Stimulated activated CD4-positive, alpha-beta T cell treated with anti-CD3 and anti-CD28 coated beads, Interleukin-15, amount 100 ng/mL, for 48 hours (primary cell): ENCODE measurements at regions not wholly inside any gene's neighbourhood (a gene's known extent, or its start where the extent isn't known, plus 50 kb on each side); places are given as distances from the start of the nearest gene placed in this dataset.
"Not testable (repeated sequence)": the region's sequence is repeated elsewhere in the genome, so short reads cannot be mapped to it uniquely, and the experiment has no call there.

Experiments
- DNase-seq, 2 donors: peaks; one replicate each; pipeline ENCODE4 v3.0.0-alpha.2; 2020; ENCODE audit warnings: low read depth in 2 of 2

DNA sequence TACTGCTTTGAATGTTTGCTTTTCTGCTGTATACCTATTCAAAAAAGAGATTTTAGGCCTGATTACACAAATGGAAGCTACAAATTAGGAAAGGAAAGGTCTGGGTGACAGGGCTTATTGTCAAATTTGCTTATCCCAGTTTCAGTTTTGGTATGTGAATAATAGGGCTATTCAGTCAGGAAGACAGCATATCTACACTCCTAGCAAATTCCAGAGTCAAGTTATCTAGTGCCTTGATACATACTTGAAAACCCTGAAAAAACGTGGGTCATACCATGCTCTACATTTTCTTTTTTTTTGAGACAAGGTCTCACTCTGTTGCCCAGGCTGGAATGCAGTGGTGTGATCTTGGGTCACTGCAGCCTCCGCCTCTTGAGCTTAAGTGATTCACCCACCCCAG lies 59.2 kb upstream of the CCDC180 start:
- not testable (repeated sequence) for DNase-seq

DNA sequence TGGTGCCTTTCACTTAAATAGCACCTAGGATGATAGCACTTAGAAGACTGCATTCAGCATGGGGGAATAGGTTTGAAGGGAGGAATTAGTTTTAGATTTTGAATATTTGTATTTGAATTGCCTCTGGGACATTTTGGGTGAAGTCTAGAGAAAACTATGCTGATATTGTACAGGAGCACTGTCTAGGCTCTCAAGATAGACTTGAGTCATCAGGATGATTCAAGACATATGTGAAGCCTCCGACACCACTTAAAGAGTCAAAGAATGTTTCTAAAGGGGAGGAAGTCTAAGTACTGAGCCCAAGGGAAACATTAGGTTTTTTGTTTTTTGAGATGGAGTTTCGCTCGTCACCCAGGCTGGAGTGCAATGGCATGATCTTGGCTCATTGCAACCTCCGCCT lies 63.9 kb upstream of the CCDC180 start:
- DNase-seq, result no peak

DNA sequence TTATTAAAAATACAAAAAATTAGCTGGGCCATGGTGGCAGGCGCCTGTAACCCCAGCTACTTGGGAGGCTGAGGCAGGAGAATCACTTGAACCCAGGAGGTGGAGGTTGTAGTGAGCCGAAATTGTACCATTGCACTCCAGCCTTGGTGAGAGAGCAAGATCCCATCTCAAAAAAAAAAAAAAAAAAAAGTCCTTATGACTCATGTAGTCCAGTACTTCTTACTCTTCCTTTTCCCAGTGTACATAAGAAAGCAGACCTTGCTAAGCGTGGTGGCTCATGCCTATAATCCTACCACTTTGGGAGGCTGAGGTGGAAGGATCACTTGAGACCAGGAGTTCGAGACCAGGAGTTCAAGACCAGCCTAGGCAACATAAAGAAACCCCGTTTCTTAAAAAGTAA lies 66.0 kb upstream of the CCDC180 start:
- DNase-seq, result not testable (repeated sequence)

DNA sequence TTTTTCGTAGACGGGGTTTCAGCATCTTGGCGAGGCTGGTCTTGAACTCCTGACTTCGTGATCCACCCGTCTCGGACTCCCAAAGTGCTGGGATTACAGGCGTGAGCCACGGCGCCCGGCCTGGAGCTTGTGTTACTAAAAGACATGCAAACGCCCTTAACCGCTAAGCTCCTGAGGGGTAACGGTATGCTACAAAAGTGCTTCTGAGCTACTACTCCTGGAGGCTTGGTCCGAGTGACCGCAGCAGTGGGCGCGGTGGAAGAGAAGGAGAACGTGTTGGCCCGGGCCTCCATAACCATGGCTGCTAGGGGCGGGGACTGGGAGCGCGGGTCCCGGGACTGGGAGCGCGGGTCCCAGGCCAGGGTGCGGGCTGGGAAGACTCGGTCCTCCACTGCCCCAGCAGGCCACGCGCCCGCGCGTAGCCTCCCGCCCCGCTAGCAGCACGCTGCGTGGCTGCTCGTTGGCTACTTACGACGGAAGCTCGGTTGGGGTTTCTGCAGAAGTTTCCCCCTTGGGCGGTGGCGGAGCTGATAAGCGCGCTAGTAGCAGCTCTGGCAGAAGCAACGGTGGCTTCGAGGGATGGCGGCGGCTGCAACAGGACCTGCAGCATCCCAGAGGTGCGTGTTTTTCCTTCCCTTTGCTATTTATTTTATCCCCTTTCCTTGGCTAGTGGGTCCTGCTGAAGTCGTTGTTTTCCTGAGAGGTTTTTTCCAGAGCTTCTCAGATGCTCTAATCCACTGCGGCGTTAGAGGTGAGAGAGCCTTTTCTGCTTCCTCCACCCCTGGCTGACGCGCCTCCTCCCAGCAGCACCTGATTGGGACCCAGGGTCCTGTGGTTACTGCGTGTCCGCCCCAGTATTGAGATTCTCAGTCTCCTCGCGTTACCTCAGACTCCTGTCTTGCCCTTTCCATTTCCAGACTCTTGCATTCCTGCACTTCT lies 69.2 kb upstream of the CCDC180 start:
- peak; percentile 65 to 69 for DNase-seq

DNA sequence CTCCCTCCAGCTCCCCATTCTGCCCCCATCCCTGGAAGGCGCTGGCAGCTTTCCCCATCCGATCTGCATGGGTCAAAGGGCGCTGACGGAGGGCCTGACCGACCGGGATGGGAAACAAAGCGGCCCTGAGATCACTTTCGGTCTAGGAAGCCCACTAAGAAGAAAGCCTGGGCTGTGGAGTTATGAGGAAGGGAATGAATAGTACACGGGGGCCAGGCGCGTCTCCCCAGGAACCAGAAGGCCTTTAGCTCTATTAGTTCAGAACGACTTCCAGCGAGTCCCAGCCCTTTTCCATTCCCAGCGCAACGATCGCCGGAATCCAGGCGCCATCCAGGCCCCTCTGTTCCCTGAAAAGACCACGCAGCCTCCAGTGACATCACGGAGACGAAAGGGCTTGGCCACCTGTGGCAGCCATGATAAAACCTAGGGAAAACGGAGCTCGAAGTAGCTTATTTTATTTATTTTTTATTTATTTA lies 70.1 kb upstream of the CCDC180 start:
- no peak for DNase-seq

DNA sequence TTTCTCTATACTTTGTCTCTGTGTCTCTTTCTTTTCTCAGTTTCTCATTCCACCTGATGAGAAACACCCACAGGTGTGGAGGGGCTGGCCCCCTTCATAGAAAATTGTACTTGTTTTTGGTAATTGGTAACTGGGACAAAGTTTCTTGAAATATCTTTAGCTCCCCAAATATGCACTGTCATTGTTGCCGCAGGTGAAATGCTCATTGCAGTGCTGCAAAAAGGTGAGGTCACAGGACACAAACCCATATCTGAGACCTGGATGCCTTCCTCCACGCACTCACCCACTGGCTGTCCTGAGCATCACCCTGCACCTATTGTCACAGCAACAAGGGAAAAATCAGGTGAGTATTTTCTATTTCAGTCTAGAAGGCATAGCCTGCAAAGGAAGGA lies 74.5 kb upstream of the CCDC180 start:
- DNase-seq, result not testable (repeated sequence)

DNA sequence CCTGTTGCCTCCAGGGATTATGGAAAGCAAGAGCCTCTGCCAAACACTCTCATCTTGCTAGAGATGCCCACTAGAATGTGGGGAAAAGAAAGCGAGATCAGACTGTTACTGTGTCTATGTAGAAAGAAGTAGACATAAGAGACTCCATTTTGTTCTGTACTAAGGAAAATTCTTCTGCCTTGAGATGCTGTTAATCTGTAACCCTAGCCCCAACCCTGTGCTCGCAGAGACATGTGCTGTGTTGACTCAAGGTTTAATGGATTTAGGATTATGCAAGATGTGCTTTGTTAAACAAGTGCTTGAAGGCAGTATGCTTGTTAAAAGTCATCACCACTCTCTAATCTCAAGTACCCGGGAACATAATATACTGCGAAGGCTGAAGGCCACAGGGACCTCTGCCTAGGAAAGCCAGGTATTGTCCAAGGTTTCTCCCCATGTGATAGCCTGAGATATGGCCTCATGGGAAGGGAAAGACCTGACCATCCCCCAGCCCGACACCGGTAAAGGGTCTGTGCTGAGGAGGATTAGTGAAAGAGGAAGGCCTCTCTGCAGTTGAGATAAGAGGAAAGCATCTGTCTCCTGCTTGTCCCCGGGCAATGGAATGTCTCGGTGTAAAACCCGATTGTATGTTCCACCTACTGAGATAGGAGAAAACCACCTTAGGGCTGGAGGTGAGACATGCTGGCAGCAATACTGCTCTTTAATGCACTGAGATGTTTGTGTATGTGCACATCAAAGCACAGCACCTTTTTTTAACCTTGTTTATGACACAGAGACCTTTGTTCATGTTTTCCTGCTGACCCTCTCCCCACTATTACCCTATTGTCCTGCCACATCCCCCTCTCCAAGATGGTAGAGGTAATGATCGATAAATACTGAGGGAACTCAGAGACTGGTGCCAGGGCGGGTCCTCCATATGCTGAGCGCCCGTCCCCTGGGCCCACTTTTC lies 75.1 kb upstream of the CCDC180 start:
- not testable (repeated sequence) for DNase-seq

DNA sequence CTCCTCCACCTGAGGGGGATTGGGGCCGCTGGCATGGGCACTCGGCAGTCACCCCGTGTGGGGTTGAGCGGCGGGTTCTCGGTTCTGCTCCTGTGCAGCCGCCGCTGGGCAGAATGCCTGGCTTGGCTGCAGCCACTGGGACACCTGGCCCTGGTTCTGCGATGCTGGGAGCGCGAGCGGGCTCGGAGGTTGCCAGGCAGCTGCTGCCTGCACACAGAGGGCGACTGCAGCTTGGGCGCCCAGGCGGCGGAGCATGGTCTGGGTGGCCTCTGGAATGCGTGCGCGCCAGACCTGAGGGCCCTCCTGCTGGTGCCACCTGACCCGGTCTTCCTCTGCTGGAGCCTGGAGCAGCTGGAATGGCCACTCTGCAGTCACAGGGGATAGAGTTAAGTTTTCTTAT lies 85.1 kb upstream of the CCDC180 start:
- DNase-seq, result not testable (repeated sequence)

DNA sequence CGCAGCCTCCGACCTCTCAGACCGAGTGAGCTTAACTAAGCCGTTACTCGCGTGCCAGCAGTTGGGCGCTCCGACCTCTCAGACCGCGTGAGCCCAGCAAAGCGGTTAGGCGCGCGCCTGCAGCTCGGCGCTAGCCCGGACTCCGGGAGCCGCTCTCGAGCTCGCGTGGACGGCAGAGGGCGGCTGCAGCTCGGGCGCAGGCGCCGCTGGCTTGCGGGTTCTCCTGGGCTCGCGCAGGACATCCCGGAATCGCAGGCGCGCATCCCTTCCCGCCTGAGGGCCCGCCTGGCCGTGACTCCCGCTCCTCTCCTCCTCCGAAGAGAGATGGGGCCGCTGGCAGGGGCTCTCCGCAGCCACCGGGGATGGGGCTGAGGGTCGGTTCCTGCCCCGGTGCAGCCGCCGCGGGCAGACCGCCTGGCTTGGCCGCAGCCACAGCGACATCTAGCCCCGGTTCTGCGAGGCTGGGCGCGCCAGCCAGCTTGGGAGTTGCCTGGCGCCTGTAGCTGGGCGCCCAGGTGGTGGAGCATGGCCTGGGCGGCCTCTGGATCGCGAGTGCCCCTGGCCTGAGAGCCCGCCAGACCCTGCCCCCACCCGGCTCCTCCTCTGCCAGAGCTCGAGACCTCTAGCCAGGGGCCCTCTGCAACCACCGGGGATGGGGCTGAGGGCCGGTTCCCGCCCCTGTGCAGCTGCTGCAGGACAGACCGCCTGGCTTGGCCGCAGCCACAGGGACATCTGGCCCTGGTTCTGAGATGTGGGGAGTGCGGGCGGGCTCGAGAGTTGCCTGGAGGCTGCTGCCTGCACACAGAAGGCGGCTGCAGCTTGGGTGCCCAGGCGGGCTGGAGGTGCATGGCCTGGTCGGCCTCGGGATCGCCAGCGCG lies 85.7 kb upstream of the CCDC180 start:
- peak in 1 of 2 donors; percentile 53 for DNase-seq

DNA sequence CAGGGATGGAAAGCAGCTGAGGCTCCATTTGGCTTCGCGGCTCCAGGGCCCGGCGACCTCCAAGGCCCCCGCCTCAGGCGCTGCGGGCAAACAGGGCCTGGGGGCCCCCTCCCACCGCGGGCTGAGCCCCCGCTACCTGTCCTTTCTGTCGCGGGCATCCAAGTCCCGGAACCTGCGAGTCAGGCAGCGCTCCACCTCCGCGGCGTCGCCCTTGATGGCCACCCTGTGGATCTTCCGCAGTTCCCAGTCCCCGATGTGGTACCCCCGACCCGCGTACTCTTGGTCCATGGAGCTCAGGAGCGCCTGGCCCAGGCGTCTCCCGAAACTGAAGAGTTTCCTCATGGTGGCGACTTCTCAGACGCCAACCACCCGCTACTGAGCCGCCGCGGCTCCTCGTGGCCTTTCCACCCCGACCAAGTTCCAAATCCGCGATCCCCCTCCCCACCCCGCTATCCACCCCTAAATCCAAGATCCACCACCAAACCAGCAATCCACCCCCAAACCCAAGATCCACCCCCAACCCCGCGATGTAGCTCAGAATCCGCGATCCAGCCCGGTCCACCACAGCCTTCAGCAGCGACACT lies 86.5 kb upstream of the CCDC180 start:
- DNase-seq, result no peak

DNA sequence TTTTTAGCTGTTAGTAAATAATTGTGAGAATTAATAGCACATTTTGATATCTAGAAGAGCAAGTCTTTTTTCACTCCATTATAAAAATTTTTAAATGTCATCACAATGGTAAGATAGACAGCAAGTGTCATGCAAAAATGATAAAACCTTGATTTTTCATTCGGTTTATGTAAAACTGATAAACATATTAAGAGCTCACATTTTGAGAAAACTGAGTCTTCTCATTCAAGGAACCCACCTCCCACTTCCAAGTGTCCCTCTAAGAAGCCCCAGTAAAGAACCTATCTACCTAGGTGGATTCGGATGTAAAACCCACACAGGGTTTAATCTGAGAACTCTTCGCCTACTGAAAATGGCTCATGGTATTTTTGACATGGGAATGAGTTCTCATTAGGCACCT lies 87.1 kb upstream of the CCDC180 start:
- not testable (repeated sequence) for DNase-seq

DNA sequence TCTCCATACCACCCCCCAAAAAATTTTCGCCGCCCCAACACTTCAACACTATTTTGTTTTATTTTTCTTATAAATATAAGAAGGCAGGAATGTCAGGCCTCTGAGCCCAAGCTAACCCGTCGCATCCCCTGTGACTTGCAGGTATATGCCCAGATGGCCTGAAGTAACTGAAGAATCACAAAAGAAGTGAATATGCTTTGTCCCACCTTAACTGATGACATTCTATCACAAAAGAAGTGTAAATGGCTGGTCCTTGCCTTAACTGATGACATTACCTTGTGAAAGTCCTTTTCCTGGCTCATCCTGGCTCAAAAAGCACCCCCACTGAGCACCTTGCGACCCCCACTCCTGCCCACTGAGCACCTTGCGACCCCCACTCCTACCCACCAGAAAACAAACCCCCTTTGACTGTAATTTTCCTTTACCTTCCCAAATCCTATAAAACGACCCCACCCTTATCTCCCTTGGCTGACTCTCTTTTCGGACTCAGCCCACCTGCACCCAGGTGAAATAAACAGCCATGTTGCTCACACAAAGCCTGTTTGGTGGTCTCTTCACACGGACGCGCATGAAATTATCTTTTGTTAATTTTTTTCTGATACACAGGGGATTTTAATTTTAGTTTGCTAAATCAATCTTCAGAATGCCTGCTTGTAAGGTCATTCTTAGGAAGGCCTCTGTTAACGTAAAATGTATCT lies 87.9 kb upstream of the CCDC180 start:
- DNase-seq, result not testable (repeated sequence)

DNA sequence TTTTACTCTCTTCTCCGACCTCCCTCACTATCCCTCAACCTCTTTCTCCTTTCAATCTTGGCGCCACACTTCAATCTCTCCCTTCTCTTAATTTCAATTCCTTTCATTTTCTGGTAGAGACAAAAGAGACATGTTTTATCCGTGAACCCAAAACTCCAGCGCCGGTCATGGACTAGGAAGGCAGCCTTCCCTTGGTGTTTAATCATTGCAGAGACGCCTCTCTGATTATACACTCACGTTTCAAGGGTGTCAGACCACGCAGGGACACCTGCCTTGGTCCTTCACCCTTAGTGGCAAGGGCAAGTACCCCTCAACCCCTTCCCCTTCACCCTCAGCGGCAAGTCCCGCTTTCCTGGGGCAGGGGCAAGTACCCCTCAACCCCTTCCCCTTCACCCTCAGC lies 92.3 kb upstream of the CCDC180 start:
- not testable (repeated sequence) for DNase-seq

DNA sequence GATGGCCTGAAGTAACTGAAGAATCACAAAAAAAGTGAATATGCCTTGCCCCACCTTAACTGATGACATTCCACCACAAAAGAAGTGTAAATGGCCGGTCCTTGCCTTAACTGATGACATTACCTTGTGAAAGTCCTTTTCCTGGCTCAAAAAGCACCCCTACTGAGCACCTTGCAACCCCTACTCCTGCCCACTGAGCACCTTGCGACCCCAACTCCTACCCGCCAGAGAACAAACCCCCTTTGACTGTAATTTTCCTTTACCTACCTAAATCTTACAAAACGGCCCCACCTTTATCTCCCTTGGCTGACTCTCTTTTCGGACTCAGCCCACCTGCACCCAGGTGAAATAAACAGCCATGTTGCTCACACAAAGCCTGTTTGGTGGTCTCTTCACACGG lies 92.9 kb upstream of the CCDC180 start:
- not testable (repeated sequence) for DNase-seq

DNA sequence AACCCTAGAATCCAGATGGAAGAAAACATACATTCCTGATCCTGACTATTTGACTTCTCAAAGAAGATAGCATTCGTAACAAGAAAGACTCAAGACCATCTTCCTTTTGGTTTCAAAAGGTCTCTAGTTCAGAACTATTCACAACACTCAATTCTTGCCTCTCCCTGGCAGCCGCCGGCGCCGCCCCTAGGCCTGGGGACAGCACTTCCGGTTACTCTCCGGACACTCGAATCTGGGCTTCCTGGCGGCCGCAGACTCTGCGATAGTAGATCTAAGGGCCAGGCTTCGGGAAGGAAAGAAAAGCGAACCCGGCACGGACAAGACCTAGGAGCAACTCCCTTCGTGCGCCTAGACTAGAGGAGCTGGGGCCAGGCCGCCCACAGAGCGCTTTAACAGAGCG lies 107.8 kb upstream of the CCDC180 start:
- DNase-seq, result not testable (repeated sequence)

DNA sequence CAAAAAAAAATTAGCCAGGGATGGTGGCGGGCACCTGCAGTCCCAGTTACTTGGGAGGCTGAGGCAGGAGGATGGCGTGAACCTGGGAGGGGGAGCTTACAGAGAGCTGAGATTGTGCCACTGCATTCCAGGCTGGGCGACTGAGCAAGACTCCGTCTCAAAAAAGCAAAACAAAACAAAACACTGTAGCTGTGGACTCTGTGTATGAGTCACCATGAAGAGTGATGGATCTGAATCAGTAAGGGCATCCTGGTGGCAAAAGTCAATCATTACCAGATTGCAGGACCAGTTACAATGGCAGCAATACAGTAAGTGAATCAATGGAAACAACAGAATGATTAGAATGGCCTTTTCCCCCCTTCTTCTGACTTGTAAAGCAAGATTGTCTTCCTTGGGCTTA lies 113.7 kb upstream of the CCDC180 start:
- not testable (repeated sequence) for DNase-seq

DNA sequence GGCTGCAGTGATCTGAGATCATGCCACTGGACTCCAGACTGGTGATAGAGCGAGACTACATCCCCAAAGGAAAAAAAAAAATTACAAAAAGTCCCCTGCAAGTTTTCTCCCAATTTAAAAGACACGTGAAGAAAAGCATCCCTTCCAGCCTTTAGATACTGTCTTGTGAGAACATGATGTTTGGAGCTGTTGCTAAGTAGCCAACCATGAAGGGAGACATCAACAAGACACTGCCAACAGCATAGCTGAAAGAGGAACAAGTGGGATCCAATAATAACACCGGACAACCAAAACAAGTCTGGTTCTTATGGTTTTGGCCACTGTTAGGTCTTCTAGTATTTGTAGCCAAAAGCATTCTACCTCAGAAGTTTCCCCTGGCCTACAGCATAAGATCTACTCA lies 118.9 kb upstream of the CCDC180 start:
- DNase-seq, result no peak

DNA sequence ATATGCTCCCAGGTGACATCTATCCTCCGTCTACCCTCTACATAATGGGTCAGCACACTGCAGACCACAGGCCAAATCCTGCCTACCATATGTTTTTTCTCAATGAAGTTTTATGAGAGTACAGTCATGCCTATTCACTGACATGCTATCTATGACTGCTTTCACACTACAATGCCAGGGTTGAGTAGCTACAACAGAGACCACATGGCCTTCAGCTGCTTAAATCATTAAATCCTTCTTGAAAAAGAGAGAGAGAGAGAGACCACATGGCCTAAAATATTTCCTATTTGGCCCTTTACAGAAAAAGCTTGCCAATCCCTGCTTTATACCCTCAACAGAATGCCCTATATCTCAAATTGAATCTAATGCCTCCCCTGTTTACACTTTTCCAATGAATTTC lies 119.8 kb upstream of the CCDC180 start:
- DNase-seq, result not testable (repeated sequence)

DNA sequence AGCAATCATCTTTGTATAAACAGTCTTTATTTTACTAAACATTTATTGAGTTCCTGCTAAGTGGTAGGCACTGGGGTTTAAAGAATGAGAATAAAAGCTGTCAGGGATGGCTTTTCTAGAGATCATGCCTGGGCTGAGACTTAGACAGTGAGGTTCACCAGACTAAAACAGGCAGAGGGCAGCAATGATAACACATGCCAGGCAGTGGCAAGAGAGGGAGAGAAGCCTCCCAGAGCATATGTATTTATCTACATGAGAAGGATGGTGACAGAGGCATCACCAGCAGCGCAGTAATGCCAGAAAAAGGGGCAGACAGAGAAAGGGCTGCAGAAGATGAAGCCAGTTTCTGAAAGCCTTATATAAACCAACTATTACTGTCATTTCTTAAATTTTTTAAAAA lies 121.0 kb upstream of the CCDC180 start:
- DNase-seq, result no peak

DNA sequence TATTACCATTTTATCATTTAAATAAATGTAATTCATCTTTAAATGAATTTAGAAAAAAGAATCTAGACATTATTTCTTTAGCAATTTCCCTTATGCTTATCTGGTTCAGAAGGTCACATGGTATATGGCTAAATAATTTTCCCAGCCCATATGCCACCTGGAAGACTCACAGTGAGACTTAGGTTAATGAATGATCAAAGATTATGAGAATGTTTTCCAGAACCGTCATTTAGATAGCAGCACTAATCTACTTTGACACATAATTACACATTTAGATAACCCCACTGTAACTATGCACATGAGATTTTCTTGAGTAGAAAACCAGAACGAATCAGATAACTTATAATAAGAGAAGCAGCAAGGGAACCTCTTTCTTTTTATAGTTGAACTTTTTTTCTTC lies 124.9 kb upstream of the CCDC180 start:
- not testable (repeated sequence) for DNase-seq
